HUES6 (cell line): ENCODE measurements at regions not wholly inside any gene's neighbourhood (a gene's known extent, or its start where the extent isn't known, plus 50 kb on each side); places are given as distances from the start of the nearest gene placed in this dataset.
A peak's percentile ranks its signal among the peaks of the same experiment; 100 is the strongest.

Experiments used
- H3K27ac ChIP-seq: 2 replicates; pipeline ENCODE4 v1.7.0; 2013; ENCODE audit warnings: low read depth, mild to moderate bottlenecking, low read length, inconsistent platforms
- H3K27me3 ChIP-seq: 2 replicates; pipeline ENCODE4 v1.6.1; 2013; ENCODE audit warnings: low read length; ENCODE audit not compliant: control insufficient read depth, insufficient read depth
- H3K36me3 ChIP-seq: 2 replicates; pipeline ENCODE4 v1.6.1; 2013; ENCODE audit warnings: low read length; ENCODE audit not compliant: control insufficient read depth, insufficient read depth
- H3K4me1 ChIP-seq: 2 replicates; pipeline ENCODE4 v1.6.1; 2013; ENCODE audit warnings: low read length; ENCODE audit not compliant: control insufficient read depth, insufficient read depth
- H3K4me3 ChIP-seq: 2 replicates; pipeline ENCODE4 v1.5.1; 2013; ENCODE audit warnings: low read depth, low read length
- H3K9ac ChIP-seq: one replicate; pipeline ENCODE4 v1.6.1; 2013; ENCODE audit warnings: mild to moderate bottlenecking, low read length
- H3K9me3 ChIP-seq: 2 replicates; pipeline ENCODE4 v1.6.1; 2013; ENCODE audit warnings: low read depth, low read length; ENCODE audit not compliant: control insufficient read depth, insufficient read depth

GRCh38 chr18:37676276-37676675, 110.7 kb upstream of the CELF4 start:
- H3K4me3 ChIP-seq = no peak overlapping the region
- no peaks in the 10 kb centered on the region for H3K36me3 ChIP-seq
- H3K27ac ChIP-seq = no peak overlapping the region
- no peaks in the 10 kb centered on the region for H3K27me3 ChIP-seq
- peaks cover 6% of the 10 kb centered on the region; the same call in 1 of the 2 replicates for H3K9me3 ChIP-seq
- H3K9ac ChIP-seq = no peak overlapping the region
- no peaks in the 10 kb centered on the region for H3K4me1 ChIP-seq

GRCh38 chr18:37675699-37676098, 110.1 kb upstream of the CELF4 start:
- H3K27ac ChIP-seq = no peak overlapping the region
- H3K4me3 ChIP-seq = no peak overlapping the region
- no peak overlapping the region for H3K9ac ChIP-seq
- H3K4me1 ChIP-seq = no peaks in the 10 kb centered on the region
- H3K27me3 ChIP-seq = no peaks in the 10 kb centered on the region
- no peaks in the 10 kb centered on the region for H3K36me3 ChIP-seq
- H3K9me3 ChIP-seq = peaks cover 6% of the 10 kb centered on the region; the same call in 1 of the 2 replicates

DNA sequence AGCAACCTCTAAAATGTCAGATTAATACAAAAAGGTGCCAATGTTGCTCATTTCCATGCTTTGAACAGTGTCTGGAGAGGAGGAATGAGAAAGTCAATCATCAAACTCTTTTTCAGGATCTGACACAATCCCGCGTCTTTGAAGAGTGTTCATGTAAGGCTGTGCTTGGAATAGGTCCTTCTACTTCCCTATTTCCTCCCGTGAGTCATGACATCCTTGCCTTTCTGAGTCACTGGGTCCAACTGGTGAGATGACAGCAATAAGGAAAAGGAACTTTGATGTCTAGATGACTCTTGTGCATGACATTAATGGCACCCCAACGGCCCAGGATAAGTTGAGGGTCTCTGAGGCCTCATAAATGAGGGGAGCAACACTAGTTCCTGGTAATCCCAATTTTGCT, 109.0 kb upstream of the CELF4 start:
- Histone ChIP-seq H3K9ac (no peak overlapping the region), H3K27me3 (no peaks in the 10 kb centered on the region), H3K4me1 (peaks cover 7% of the 10 kb centered on the region), H3K36me3 (no peaks in the 10 kb centered on the region), H3K4me3 (no peak overlapping the region), H3K9me3 (peaks cover 6% of the 10 kb centered on the region; the same call in 1 of the 2 replicates), H3K27ac (no peak overlapping the region)

- Histone ChIP-seq H3K27me3 (no peaks in the 10 kb centered on the region), H3K4me1 (peaks cover 16% of the 10 kb centered on the region), H3K4me3 (no peak overlapping the region), H3K27ac (no peak overlapping the region), H3K36me3 (no peaks in the 10 kb centered on the region), H3K9ac (no peak overlapping the region), H3K9me3 (peaks cover 6% of the 10 kb centered on the region; the same call in 1 of the 2 replicates)
Measured at GRCh38 chr18:37673671-37674070, 108.1 kb upstream of the CELF4 start.

DNA sequence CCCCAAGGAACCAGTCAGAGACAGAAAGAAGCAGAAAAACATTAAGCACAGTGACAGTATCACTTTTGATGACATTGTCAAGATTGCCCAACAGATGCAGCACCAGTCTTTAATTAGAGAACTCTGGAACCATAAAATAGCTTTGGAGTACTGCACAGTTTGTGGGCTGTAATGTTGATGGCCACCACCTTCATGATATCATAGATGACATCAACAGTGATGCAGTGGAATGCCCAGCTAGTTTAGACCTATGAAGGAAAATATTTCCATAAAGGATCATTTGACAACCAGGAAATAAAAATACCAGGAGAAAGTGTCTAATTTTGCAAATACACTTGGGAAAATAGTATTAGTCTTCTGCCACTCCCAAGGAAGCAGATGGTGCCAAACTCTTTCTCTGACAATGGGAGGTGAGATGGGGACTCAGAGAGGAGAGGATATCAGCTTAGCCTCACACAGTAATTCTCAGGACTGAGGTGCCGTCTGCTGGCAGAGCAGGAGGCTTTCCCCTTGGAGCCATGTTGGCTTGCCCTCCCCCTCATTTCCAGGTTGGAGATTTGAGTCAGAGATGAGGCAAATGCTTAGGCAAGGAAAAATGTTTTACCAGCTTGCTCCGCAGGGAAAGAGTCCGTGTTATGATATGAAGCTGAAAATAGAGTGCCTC, 107.5 kb upstream of the CELF4 start:
- Histone ChIP-seq H3K27me3 (no peaks in the 10 kb centered on the region), H3K9ac (no peak overlapping the region), H3K4me1 (peaks cover 20% of the 10 kb centered on the region), H3K4me3 (no peak overlapping the region), H3K27ac (no peak overlapping the region), H3K9me3 (peaks cover 6% of the 10 kb centered on the region; the same call in 1 of the 2 replicates), H3K36me3 (no peaks in the 10 kb centered on the region)

- H3K9me3 ChIP-seq = peaks cover 6% of the 10 kb centered on the region; the same call in 1 of the 2 replicates
- no peak overlapping the region for H3K9ac ChIP-seq
- peaks cover 20% of the 10 kb centered on the region for H3K4me1 ChIP-seq
- H3K27ac ChIP-seq = no peak overlapping the region
- no peaks in the 10 kb centered on the region for H3K36me3 ChIP-seq
- no peaks in the 10 kb centered on the region for H3K27me3 ChIP-seq
- no peak overlapping the region for H3K4me3 ChIP-seq
Measured at GRCh38 chr18:37672001-37672400, 106.4 kb upstream of the CELF4 start.

DNA sequence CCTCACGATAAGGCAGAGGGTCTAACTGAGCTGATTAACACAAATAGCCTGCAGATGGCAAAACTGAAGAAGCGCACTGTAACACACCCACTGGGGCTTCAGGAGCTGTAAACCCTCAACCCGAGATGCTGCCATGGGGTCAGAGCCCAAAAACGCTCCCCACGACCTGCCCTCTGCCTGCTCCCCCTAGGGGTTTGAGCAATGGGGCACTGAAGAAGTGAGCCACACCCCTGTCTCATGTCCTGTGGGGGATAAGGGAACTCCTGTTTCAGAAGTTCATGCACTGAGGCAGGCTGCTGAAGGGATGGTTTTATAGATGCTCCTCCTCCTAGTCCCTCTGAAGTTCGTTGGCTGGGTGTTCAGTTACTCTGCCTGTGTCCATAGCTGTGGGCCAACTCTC, 105.9 kb upstream of the CELF4 start:
- Histone ChIP-seq H3K9ac (no peak overlapping the region), H3K4me1 (peaks cover 20% of the 10 kb centered on the region), H3K4me3 (no peak overlapping the region), H3K27ac (no peak overlapping the region), H3K9me3 (peaks cover 6% of the 10 kb centered on the region; the same call in 1 of the 2 replicates), H3K27me3 (no peaks in the 10 kb centered on the region), H3K36me3 (no peaks in the 10 kb centered on the region)

- peaks cover 20% of the 10 kb centered on the region for H3K4me1 ChIP-seq
- H3K27ac ChIP-seq = no peak overlapping the region
- H3K9me3 ChIP-seq = peaks cover 4% of the 10 kb centered on the region; the same call in 1 of the 2 replicates
- H3K36me3 ChIP-seq = no peaks in the 10 kb centered on the region
- no peak overlapping the region for H3K9ac ChIP-seq
- no peaks in the 10 kb centered on the region for H3K27me3 ChIP-seq
- H3K4me3 ChIP-seq = no peak overlapping the region
Measured at GRCh38 chr18:37671119-37671518, 105.5 kb upstream of the CELF4 start.

DNA sequence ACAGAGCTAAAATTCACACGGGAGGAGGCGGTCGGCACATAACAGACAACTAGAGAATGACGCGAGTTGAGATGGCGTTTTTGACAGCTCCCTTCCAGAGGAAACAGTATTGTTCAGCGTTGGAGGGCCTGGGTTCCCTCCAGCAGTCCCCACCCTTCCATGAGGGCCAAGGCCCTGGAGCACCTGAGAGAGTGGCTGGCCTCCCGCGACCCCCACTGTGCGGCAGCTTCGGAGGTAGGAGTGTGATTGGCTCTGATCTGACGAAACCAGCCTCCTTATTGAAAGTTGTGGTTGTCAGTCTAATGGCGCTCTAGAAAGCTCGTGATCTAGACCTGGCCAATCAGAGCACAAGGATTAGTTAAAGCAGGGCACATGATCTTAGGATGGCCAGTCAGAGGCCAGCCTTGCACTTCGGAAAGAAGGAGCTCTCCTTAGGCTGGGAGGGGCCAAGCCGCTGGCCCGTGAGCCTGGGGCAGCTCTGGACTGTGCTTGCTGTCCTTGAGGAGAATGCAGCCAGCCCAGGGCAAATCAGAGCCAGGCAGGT, 104.5 kb upstream of the CELF4 start:
- no peak overlapping the region for H3K27ac ChIP-seq
- no peaks in the 10 kb centered on the region for H3K9me3 ChIP-seq
- H3K9ac ChIP-seq = no peak overlapping the region
- H3K36me3 ChIP-seq = no peaks in the 10 kb centered on the region
- no peaks in the 10 kb centered on the region for H3K27me3 ChIP-seq
- no peak overlapping the region for H3K4me3 ChIP-seq
- H3K4me1 ChIP-seq = peaks cover 20% of the 10 kb centered on the region

GRCh38 chr18:37668971-37669747, 103.6 kb upstream of the CELF4 start:
- H3K9me3 ChIP-seq = no peaks in the 10 kb centered on the region
- H3K4me3 ChIP-seq = no peak overlapping the region
- H3K27me3 ChIP-seq = no peaks in the 10 kb centered on the region
- H3K4me1 ChIP-seq = peaks cover 20% of the 10 kb centered on the region
- H3K27ac ChIP-seq = no peak overlapping the region
- H3K36me3 ChIP-seq = no peaks in the 10 kb centered on the region
- peak overlapping the region; percentile 15 for H3K9ac ChIP-seq

DNA sequence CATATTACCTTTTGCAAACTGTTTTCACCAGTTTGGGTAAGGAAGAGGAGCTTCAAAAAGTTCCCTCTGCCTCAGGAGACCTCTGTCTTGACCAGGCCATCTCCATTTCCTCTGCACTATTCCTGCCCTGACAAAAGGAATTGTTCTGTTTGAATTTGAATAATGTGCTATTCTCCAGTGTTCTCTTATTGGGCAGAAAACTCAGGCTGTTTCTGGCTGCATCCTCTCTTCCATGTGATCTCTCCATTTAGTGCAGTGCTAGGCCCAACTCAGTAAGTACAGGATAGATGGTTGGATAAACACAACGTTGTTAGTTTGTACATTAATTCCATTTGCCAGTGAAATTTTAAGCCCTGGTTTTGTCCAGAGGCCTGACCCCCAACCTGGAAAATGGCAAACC, 102.2 kb upstream of the CELF4 start:
- Histone ChIP-seq H3K4me1 (peaks cover 20% of the 10 kb centered on the region), H3K4me3 (no peak overlapping the region), H3K9me3 (no peaks in the 10 kb centered on the region), H3K27ac (no peak overlapping the region), H3K27me3 (no peaks in the 10 kb centered on the region), H3K9ac (no peak overlapping the region), H3K36me3 (no peaks in the 10 kb centered on the region)
